B cell (primary cell): ENCODE measurements at regions not wholly inside any gene's neighbourhood (a gene's known extent, or its start where the extent isn't known, plus 50 kb on each side); places are given as distances from the start of the nearest gene placed in this dataset.

Experiments used
- ATAC-seq: fragments of 200-7000 bp; cut with Tn5 transposase; one replicate; pipeline ENCODE4 v1.10.0; 2021; ENCODE audit warnings: low read depth, mild to moderate bottlenecking, moderate number of reproducible peaks, moderate library complexity
- CTCF ChIA-PET: fragments of 350-600 bp; sonication (Branson Sonifier 250); formaldehyde crosslinking; loops from one replicate; lab custom pipeline; 2021; ENCODE audit warnings: antibody characterized with exemption, inconsistent platforms; lab: Charles Lee
- POLR2A ChIA-PET: fragments of 350-600 bp; sonication (Branson Sonifier 250); formaldehyde crosslinking; loops from one replicate; lab custom pipeline; 2021; ENCODE audit warnings: antibody characterized with exemption; lab: Charles Lee
- DNase-seq: peaks from one replicate; pipeline ENCODE4 v3.0.0; 2013
- H2AFZ ChIP-seq: 2 replicates; pipeline ENCODE4 v1.6.1; 2012; ENCODE audit warnings: mild to moderate bottlenecking, low read depth, low read length; ENCODE audit not compliant: insufficient read depth, poor library complexity, severe bottlenecking
- H3K27ac ChIP-seq, 2 donors: 1 replicate in 1 of 2; 2 replicates in 1 of 2; pipeline ENCODE4 v1.5.1; 2012 to 2013; ENCODE audit warnings: low read length in 2 of 2, mild to moderate bottlenecking in 2 of 2, moderate library complexity in 1 of 2
- H3K27me3 ChIP-seq, 4 experiments: fragments of 200-600 bp in 1 of 4; sonication (generic) in 1 of 4; replicated peaks in 1 of 4; 1 replicate in 2 of 4; 2 replicates in 2 of 4; pipeline versions ENCODE4 v1.6.1 to v1.7.0; 2013 to 2016; ENCODE audit warnings: low read length in 3 of 4, mild to moderate bottlenecking in 2 of 4, mixed read lengths in 1 of 4, moderate library complexity in 1 of 4; ENCODE audit not compliant: insufficient read depth in 4 of 4, control insufficient read depth in 3 of 4; ENCODE audit errors: control extremely low read depth in 1 of 4
- H3K36me3 ChIP-seq, 2 experiments: replicated peaks in 1 of 2; 1 replicate in 1 of 2; 2 replicates in 1 of 2; pipeline versions ENCODE4 v1.6.1 to v1.7.1; 2013; ENCODE audit warnings: low read length in 1 of 2; ENCODE audit not compliant: insufficient read depth in 2 of 2, control insufficient read depth in 1 of 2; ENCODE audit errors: control extremely low read depth in 1 of 2, extremely low read depth in 1 of 2
- H3K4me1 ChIP-seq, 2 donors: fragments of 200-600 bp in 1 of 2; sonication (generic) in 1 of 2; 1 replicate in 1 of 2; 2 replicates in 1 of 2; pipeline versions ENCODE4 v1.5.1 to v1.6.1; 2013 to 2017; ENCODE audit warnings: low read length in 2 of 2; ENCODE audit not compliant: control insufficient read depth in 2 of 2, insufficient read depth in 2 of 2
- H3K4me2 ChIP-seq: replicated peaks from 2 replicates; pipeline ENCODE3; 2012; ENCODE audit warnings: mild to moderate bottlenecking, low read depth, low read length; ENCODE audit not compliant: poor library complexity, severe bottlenecking
- H3K4me3 ChIP-seq, 5 experiments: fragments of 200-600 bp in 1 of 5; sonication (generic) in 1 of 5; 1 replicate in 3 of 5; 2 replicates in 2 of 5; pipeline versions ENCODE4 v1.5.1 to v1.7.0; 2011 to 2016; ENCODE audit warnings: low read length in 4 of 5, mild to moderate bottlenecking in 4 of 5, low read depth in 2 of 5, control low read depth in 1 of 5, moderate library complexity in 1 of 5; ENCODE audit not compliant: insufficient read depth in 1 of 5; ENCODE audit errors: control extremely low read depth in 1 of 5, extremely low read depth in 1 of 5
- H3K79me2 ChIP-seq: fragments of 200-600 bp; sonication (generic); one replicate; pipeline ENCODE4 v1.6.0; 2016; ENCODE audit warnings: low read length; ENCODE audit not compliant: control insufficient read depth, insufficient read depth
- H3K9ac ChIP-seq: fragments of 200-600 bp; sonication (generic); 2 replicates; pipeline ENCODE4 v1.6.1; 2017; ENCODE audit warnings: mild to moderate bottlenecking, low read length, moderate library complexity
- H3K9me3 ChIP-seq, 3 donors: one replicate each; pipeline versions ENCODE4 v1.6.1 to v1.7.1; 2013; ENCODE audit warnings: low read length in 2 of 3; ENCODE audit not compliant: control insufficient read depth in 2 of 3, insufficient read depth in 1 of 3; ENCODE audit errors: control extremely low read depth in 1 of 3
- H4K20me1 ChIP-seq: 2 replicates; pipeline ENCODE4 v1.6.0; 2012; ENCODE audit warnings: mild to moderate bottlenecking, low read length; ENCODE audit not compliant: insufficient read depth, control insufficient read depth, poor library complexity, severe bottlenecking
- H3K27ac Mint-ChIP-seq: one replicate; pipeline ENCODE4 v1.8.0; 2021; ENCODE audit warnings: mixed read lengths
- H3K27me3 Mint-ChIP-seq: one replicate; pipeline ENCODE4 v1.8.0; 2021; ENCODE audit warnings: mixed read lengths
- H3K4me1 Mint-ChIP-seq: one replicate; pipeline ENCODE4 v1.8.0; 2021; ENCODE audit warnings: mixed read lengths
- H3K4me3 Mint-ChIP-seq: one replicate; pipeline ENCODE4 v1.8.0; 2021; ENCODE audit warnings: mixed read lengths
- H3K9me3 Mint-ChIP-seq: one replicate; pipeline ENCODE4 v1.8.0; 2022; ENCODE audit warnings: mixed read lengths; ENCODE audit not compliant: insufficient read depth
- EZH2 ChIP-seq: IDR thresholded peaks from 2 replicates; pipeline ENCODE4 v1.6.1; 2012; ENCODE audit warnings: borderline replicate concordance, low read depth, mild to moderate bottlenecking, moderate library complexity, low read length; ENCODE audit not compliant: insufficient read depth, poor library complexity, severe bottlenecking
- WGBS: methylation state at CpG from one replicate; pipeline ENCODE4 v1.1.5; 2013; ENCODE audit warnings: missing lambda C conversion rate; ENCODE audit not compliant: insufficient coverage; 5-methylcytosine and 5-hydroxymethylcytosine counted together
- intact Hi-C: fragments of 100-400 bp; cut with micrococcal nuclease; formaldehyde crosslinking; loops from one replicate; pipeline ENCODE4 v1.10.0; 2022
- TF ChIP-seq, protein P1 (sequence below): fragments of 200-600 bp; IDR thresholded peaks from one replicate; pipeline ENCODE4 v1.8.0; 2022; ENCODE audit warnings: antibody characterized with exemption, mild to moderate bottlenecking

DNA sequence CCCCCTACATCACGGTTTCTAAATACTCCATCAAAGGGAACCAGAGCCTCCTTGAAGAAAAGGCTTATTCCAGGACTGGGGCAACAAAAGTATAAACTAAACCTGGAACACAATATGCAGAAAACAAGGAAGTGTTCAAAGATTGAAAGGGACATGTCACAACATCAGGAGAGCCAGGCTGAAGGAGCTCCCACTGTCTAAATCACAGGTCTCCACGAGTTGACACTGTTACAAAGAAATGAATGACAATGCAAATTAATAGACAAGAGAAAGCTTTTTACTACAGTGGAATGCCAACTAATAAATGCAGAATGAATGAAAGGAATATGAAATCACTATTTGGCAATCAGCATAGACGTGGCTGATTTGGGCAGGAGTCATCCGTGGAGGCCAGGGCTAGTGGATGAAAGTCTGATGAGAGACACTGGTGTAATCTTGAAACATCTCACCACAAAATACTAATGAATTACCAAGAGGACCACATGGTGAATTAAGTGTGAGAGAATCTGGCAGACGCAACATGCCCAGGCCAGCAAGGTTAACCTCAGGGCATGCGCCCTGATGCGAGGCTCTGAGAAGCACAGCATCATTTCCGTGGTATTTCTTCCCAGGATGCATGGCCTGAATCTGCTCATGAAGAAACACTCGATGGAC, 123.8 kb upstream of the TJP1 start:
- H3K27ac ChIP-seq, result no peak overlapping the region
- H3K4me1 ChIP-seq, result no peaks in the 10 kb centered on the region
- ATAC-seq (no peak), DNase-seq (no peak)
- H3K27me3 ChIP-seq, result no peaks in the 10 kb centered on the region
- H3K27me3 Mint-ChIP-seq, result no peaks in the 10 kb centered on the region
- no peak overlapping the region for H3K4me3 Mint-ChIP-seq
- H4K20me1 ChIP-seq, result no peaks in the 10 kb centered on the region
- H3K79me2 ChIP-seq, result no peaks in the 10 kb centered on the region
- intact Hi-C loops, result no loop called here
- WGBS, result 89% methylated on average over 6 of the region's 9 CpGs
- H3K4me2 ChIP-seq, result no peak overlapping the region
- no peaks in the 10 kb centered on the region for H3K9me3 Mint-ChIP-seq
- H3K4me3 ChIP-seq, result no peak overlapping the region
- ChIA-PET CTCF (no interaction called here), POLR2A (no interaction called here)
- no peaks in the 10 kb centered on the region for H3K4me1 Mint-ChIP-seq
- no peak overlapping the region for H3K27ac Mint-ChIP-seq
- TF ChIP-seq, protein P1, sequence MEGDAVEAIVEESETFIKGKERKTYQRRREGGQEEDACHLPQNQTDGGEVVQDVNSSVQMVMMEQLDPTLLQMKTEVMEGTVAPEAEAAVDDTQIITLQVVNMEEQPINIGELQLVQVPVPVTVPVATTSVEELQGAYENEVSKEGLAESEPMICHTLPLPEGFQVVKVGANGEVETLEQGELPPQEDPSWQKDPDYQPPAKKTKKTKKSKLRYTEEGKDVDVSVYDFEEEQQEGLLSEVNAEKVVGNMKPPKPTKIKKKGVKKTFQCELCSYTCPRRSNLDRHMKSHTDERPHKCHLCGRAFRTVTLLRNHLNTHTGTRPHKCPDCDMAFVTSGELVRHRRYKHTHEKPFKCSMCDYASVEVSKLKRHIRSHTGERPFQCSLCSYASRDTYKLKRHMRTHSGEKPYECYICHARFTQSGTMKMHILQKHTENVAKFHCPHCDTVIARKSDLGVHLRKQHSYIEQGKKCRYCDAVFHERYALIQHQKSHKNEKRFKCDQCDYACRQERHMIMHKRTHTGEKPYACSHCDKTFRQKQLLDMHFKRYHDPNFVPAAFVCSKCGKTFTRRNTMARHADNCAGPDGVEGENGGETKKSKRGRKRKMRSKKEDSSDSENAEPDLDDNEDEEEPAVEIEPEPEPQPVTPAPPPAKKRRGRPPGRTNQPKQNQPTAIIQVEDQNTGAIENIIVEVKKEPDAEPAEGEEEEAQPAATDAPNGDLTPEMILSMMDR, result no peak
- TF ChIP-seq EZH2, result no peak
- no peaks in the 10 kb centered on the region for H3K9me3 ChIP-seq
- no peak overlapping the region for H3K9ac ChIP-seq
- H3K36me3 ChIP-seq, result no peaks in the 10 kb centered on the region
- H2AFZ ChIP-seq, result no peak overlapping the region

DNA sequence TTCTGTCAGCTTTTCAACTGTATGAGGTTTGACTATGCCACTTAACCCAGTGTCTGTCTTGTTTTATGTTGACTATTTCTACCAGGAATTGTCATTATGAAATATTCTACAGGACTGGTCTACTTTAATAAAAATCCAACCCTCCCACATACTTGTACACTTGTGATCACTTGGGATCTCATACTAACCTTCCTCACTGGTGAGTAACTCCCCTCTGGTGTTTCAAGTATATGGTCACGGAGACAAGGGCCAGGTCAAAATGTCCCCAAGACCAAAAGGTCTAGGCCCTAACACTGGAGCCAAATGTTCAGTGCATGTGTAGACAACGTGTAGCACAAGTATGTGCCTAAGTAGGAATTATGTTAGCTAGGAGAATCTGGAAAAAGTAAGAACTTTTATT, 122.7 kb upstream of the TJP1 start:
- WGBS, result 90% methylated on average over 2 of the region's 2 CpGs

More for the DNA sequence above, 122.7 kb upstream of the TJP1 start:
- Histone ChIP-seq H4K20me1 (no peaks in the 10 kb centered on the region), H2AFZ (no peak overlapping the region), H3K4me3 (no peak overlapping the region), H3K4me2 (no peak overlapping the region), H3K36me3 (no peaks in the 10 kb centered on the region), H3K27me3 (no peaks in the 10 kb centered on the region), H3K9ac (no peak overlapping the region), H3K27ac (no peak overlapping the region), H3K9me3 (no peaks in the 10 kb centered on the region), H3K79me2 (no peaks in the 10 kb centered on the region), H3K4me1 (no peaks in the 10 kb centered on the region)
- Mint-ChIP-seq H3K4me1 (no peaks in the 10 kb centered on the region), H3K27me3 (no peaks in the 10 kb centered on the region), H3K9me3 (no peaks in the 10 kb centered on the region), H3K27ac (no peak overlapping the region), H3K4me3 (no peak overlapping the region)
- POLR2A ChIA-PET, result no interaction called here
- no peak for TF ChIP-seq EZH2
- TF ChIP-seq, protein P1, result no peak
- CTCF ChIA-PET, result no interaction called here
- no peak for DNase-seq
- intact Hi-C loops, result no loop called here
- ATAC-seq, result no peak
